HL-60 (cell line): ENCODE measurements at regions not wholly inside any gene's neighbourhood (a gene's known extent, or its start where the extent isn't known, plus 50 kb on each side); places are given as distances from the start of the nearest gene placed in this dataset.

Source experiments
- POLR2AphosphoS5 ChIP-seq: IDR thresholded peaks from 2 replicates; pipeline ENCODE4 v1.6.1; 2012; ENCODE audit warnings: low read depth
- TF ChIP-seq, protein P1 (sequence below): IDR thresholded peaks from one replicate; pipeline ENCODE4 v1.5.1; 2011; ENCODE audit warnings: low read length, control low read depth, inconsistent platforms; ENCODE audit not compliant: insufficient read depth
- TF ChIP-seq, protein P2 (sequence below): IDR thresholded peaks from 2 replicates; pipeline ENCODE4 v1.6.1; 2012; ENCODE audit warnings: low read depth; ENCODE audit not compliant: insufficient replicate concordance

DNA sequence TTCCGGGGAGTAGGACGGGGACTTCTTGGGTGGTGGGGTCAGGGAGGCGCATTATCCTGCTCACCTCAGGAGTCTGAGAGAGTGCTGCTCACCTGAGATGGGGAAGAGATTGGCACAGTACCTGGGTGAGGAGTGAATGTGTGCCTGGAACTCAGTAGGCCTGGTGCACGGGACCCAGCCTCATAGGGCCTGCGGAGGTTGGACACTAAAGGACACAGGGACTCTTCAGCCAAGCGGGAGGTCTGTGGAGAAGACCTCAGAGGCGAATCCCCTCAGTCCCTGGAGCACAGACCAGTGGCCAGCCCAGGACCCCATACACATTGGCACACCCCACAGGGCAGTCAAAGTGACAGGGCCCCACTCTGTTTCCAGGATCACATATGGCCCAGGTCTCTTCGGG lies 73.2 kb downstream of the OAT start:
- TF ChIP-seq, protein P1, sequence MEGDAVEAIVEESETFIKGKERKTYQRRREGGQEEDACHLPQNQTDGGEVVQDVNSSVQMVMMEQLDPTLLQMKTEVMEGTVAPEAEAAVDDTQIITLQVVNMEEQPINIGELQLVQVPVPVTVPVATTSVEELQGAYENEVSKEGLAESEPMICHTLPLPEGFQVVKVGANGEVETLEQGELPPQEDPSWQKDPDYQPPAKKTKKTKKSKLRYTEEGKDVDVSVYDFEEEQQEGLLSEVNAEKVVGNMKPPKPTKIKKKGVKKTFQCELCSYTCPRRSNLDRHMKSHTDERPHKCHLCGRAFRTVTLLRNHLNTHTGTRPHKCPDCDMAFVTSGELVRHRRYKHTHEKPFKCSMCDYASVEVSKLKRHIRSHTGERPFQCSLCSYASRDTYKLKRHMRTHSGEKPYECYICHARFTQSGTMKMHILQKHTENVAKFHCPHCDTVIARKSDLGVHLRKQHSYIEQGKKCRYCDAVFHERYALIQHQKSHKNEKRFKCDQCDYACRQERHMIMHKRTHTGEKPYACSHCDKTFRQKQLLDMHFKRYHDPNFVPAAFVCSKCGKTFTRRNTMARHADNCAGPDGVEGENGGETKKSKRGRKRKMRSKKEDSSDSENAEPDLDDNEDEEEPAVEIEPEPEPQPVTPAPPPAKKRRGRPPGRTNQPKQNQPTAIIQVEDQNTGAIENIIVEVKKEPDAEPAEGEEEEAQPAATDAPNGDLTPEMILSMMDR = no peak
- TF ChIP-seq POLR2AphosphoS5 = no peak
- TF ChIP-seq, protein P2, sequence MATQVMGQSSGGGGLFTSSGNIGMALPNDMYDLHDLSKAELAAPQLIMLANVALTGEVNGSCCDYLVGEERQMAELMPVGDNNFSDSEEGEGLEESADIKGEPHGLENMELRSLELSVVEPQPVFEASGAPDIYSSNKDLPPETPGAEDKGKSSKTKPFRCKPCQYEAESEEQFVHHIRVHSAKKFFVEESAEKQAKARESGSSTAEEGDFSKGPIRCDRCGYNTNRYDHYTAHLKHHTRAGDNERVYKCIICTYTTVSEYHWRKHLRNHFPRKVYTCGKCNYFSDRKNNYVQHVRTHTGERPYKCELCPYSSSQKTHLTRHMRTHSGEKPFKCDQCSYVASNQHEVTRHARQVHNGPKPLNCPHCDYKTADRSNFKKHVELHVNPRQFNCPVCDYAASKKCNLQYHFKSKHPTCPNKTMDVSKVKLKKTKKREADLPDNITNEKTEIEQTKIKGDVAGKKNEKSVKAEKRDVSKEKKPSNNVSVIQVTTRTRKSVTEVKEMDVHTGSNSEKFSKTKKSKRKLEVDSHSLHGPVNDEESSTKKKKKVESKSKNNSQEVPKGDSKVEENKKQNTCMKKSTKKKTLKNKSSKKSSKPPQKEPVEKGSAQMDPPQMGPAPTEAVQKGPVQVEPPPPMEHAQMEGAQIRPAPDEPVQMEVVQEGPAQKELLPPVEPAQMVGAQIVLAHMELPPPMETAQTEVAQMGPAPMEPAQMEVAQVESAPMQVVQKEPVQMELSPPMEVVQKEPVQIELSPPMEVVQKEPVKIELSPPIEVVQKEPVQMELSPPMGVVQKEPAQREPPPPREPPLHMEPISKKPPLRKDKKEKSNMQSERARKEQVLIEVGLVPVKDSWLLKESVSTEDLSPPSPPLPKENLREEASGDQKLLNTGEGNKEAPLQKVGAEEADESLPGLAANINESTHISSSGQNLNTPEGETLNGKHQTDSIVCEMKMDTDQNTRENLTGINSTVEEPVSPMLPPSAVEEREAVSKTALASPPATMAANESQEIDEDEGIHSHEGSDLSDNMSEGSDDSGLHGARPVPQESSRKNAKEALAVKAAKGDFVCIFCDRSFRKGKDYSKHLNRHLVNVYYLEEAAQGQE = no peak
